GM12878 (cell line): ENCODE measurements at regions not wholly inside any gene's neighbourhood (a gene's known extent, or its start where the extent isn't known, plus 50 kb on each side); places are given as distances from the start of the nearest gene placed in this dataset.
A peak's percentile ranks its signal among the peaks of the same experiment; 100 is the strongest.

Source experiments
- ATAC-seq: fragments of 200-7000 bp; cut with Tn5 transposase; 3 replicates; pipeline ENCODE4 v1.9.1; 2020; ENCODE audit warnings: mild to moderate bottlenecking, moderate library complexity
- BruUV-seq: library from RNA; stranded (reverse); fragments of 400-500 nt; replicated peaks from 2 replicates; lab custom pipeline; 2021; lab: Mats Ljungman, UMichigan
- CTCF ChIA-PET: fragments of 300-600 bp; sonication (Branson Sonifier 250); formaldehyde crosslinking; extraction: SDS; loops from one replicate; lab custom pipeline; 2021; ENCODE audit warnings: inconsistent platforms; lab: Yijun Ruan, JAX
- POLR2A ChIA-PET: fragments of 350-600 bp; formaldehyde crosslinking; extraction: SDS; loops from one replicate; lab custom pipeline; 2021; ENCODE audit warnings: inconsistent platforms; lab: Charles Lee
- RAD21 ChIA-PET: fragments of 300-600 bp; sonication (Branson Sonifier 250); formaldehyde crosslinking; loops from one replicate; lab custom pipeline; 2023; ENCODE audit warnings: antibody characterized with exemption; ENCODE audit not compliant: unreplicated experiment; lab: Charles Lee
- SMC1A ChIA-PET: fragments of 300-600 bp; sonication (Branson Sonifier 250); formaldehyde crosslinking; loops from one replicate; lab custom pipeline; 2023; ENCODE audit not compliant: unreplicated experiment, uncharacterized antibody; lab: Charles Lee
- DNase-seq: peaks from one replicate; pipeline ENCODE4 v3.0.0-alpha.2; 2011; ENCODE audit warnings: low read depth, low spot score
- FAIRE-seq: peaks from 3 replicates; lab custom pipeline; 2011; peaks lifted over from hg19 to GRCh38; lab: Jason Lieb, UNC
- H2AFZ ChIP-seq: 2 replicates; pipeline ENCODE4 v1.6.0; 2011; ENCODE audit warnings: low read depth, low read length, control low read depth; ENCODE audit not compliant: control insufficient read depth
- H3K27ac ChIP-seq: 2 replicates; pipeline ENCODE4 v1.5.1; 2011; ENCODE audit warnings: control low read depth; ENCODE audit not compliant: control insufficient read depth, insufficient read depth
- H3K27me3 ChIP-seq, 2 experiments: replicated peaks in 1 of 2; 2 replicates each; pipeline versions ENCODE4 v1.6.0 to v1.6.1; 2011; ENCODE audit warnings: low read length in 1 of 2; ENCODE audit not compliant: control insufficient read depth in 2 of 2, insufficient read depth in 2 of 2
- H3K36me3 ChIP-seq, 2 experiments: 2 replicates each; pipeline ENCODE4 v1.5.1; 2011; ENCODE audit warnings: low read length in 1 of 2; ENCODE audit not compliant: control insufficient read depth in 2 of 2, insufficient read depth in 2 of 2
- H3K4me1 ChIP-seq: 2 replicates; pipeline ENCODE4 v1.6.1; 2011; ENCODE audit warnings: mild to moderate bottlenecking, low read length, moderate library complexity, mixed read lengths; ENCODE audit not compliant: control insufficient read depth, insufficient read depth
- H3K4me2 ChIP-seq: 2 replicates; pipeline ENCODE4 v1.6.0; 2011; ENCODE audit warnings: control low read depth; ENCODE audit not compliant: control insufficient read depth, insufficient read depth
- H3K4me3 ChIP-seq: fragments of 200-600 bp; sonication (generic); 2 replicates; pipeline ENCODE4 v1.5.1; 2016
- H3K79me2 ChIP-seq: 2 replicates; pipeline ENCODE4 v1.6.0; 2011; ENCODE audit warnings: low read length; ENCODE audit not compliant: control insufficient read depth, insufficient read depth
- H3K9ac ChIP-seq: 2 replicates; pipeline ENCODE4 v1.8.0; 2011; ENCODE audit warnings: low read length, control low read depth, mixed read lengths; ENCODE audit not compliant: control insufficient read depth, insufficient read depth
- H3K9me3 ChIP-seq: replicated peaks from 3 replicates; pipeline ENCODE4 v1.5.1; 2011; ENCODE audit warnings: mild to moderate bottlenecking, low read length; ENCODE audit not compliant: control insufficient read depth, insufficient read depth
- H4K20me1 ChIP-seq: 2 replicates; pipeline ENCODE4 v1.6.0; 2011; ENCODE audit not compliant: control insufficient read depth, insufficient read depth
- ATF2 ChIP-seq: IDR thresholded peaks from 2 replicates; pipeline ENCODE4 v1.6.1; 2012; ENCODE audit warnings: low read length, inconsistent platforms
- CUX1 ChIP-seq: IDR thresholded peaks from 2 replicates; pipeline ENCODE4 v1.6.1; 2012; ENCODE audit warnings: improper control_type of control experiment, low read depth, low read length; ENCODE audit not compliant: insufficient replicate concordance
- JUNB ChIP-seq: IDR thresholded peaks from 2 replicates; pipeline ENCODE4 v1.6.1; 2016; ENCODE audit warnings: antibody characterized with exemption, mild to moderate bottlenecking
- MEF2A ChIP-seq: IDR thresholded peaks from 2 replicates; pipeline ENCODE4 v1.6.1; 2011; ENCODE audit warnings: low read depth, mild to moderate bottlenecking, low read length, moderate library complexity; ENCODE audit not compliant: insufficient read depth
- NBN ChIP-seq: fragments of 450-650 bp; IDR thresholded peaks from 2 replicates; pipeline ENCODE4 v1.6.1; 2016
- RUNX3 ChIP-seq: IDR thresholded peaks from 2 replicates; pipeline ENCODE4 v1.6.1; 2012; ENCODE audit warnings: low read length, inconsistent platforms
- ZNF384 ChIP-seq: IDR thresholded peaks from 2 replicates; pipeline ENCODE4 v1.6.1; 2012; ENCODE audit warnings: low read depth, mild to moderate bottlenecking, low read length, improper control_type of control experiment, borderline replicate concordance
- WGBS: methylation state at CpG from one replicate; pipeline ENCODE4 v1.1.6; 2016; ENCODE audit warnings: low lambda C conversion rate; ENCODE audit not compliant: insufficient replicate concordance, insufficient coverage; ENCODE audit errors: missing lambda C conversion rate; 5-methylcytosine and 5-hydroxymethylcytosine counted together
- in situ Hi-C: fragments of 300-500 bp; cut with MboI; formaldehyde crosslinking; loops from 9 replicates; pipeline ENCODE4 v1.14.3; 2018; ENCODE audit warnings: mixed read lengths
- intact Hi-C: fragments of 100-400 bp; cut with micrococcal nuclease; formaldehyde crosslinking; loops from one replicate; pipeline ENCODE4 v1.14.2; 2022; ENCODE audit not compliant: unreplicated experiment

GRCh38 chr10:30747633-30748032, 118.1 kb upstream of the LYZL2 start (continued):
- TF ChIP-seq CUX1 (no peak), JUNB (peak; percentile 76), MEF2A (0 out of 2 replicates have a peak, but pooled peaks have one; percentile 18), ATF2 (peak; percentile 46; the same call in 1 of the 2 replicates), NBN (no peak)
- TF ChIP-seq, all 136 proteins: peak for 13

GRCh38 chr10:30745953-30746352, 116.4 kb upstream of the LYZL2 start:
- RAD21 ChIA-PET, result interaction anchor here (1.1 kb wide), 1 partner anchor 75 kb away, joined by 3 read pairs; no protein-coding TSS in a partner anchor
- POLR2A ChIA-PET, result interaction anchor here (0.5 kb wide), 1 partner anchor 413 kb away, joined by 10 read pairs; no protein-coding TSS in a partner anchor
- intact Hi-C loops, result no loop called here

More at GRCh38 chr10:30745953-30746352, 116.4 kb upstream of the LYZL2 start:
- Histone ChIP-seq H2AFZ (no peak overlapping the region; the same call in 1 of the 2 replicates), H3K27me3 (no peaks in the 10 kb centered on the region), H3K4me3 (no peak overlapping the region), H3K27ac (no peak overlapping the region; the same call in 1 of the 2 replicates), H3K9ac (no peak overlapping the region), H3K79me2 (no peaks in the 10 kb centered on the region)
- FAIRE-seq (no peak), DNase-seq (no peak), ATAC-seq (no peak)
- in situ Hi-C loops, result no loop called here
- SMC1A ChIA-PET, result interaction anchor here (4.3 kb wide), 1 partner anchor 15 kb away, joined by 20 read pairs; no protein-coding TSS in a partner anchor
- TF ChIP-seq ZNF384 (no peak), RUNX3 (peak; percentile 28; the same call in 1 of the 2 replicates)
- TF ChIP-seq, all 136 proteins: peak for 1
- no peak overlapping the region for H3K4me2 ChIP-seq
- H3K9me3 ChIP-seq, result no peaks in the 10 kb centered on the region
- WGBS, result 43% methylated on average over 5 of the region's 5 CpGs
- H3K36me3 ChIP-seq, result no peaks in the 10 kb centered on the region
- CTCF ChIA-PET, result interaction anchor here (0.6 to 1.5 kb wide), 5 partner anchors 9 to 1063 kb away, joined by 3 to 4 read pairs (median 4); no protein-coding TSS in a partner anchor
- peaks cover 39% of the 10 kb centered on the region for H3K4me1 ChIP-seq
- H4K20me1 ChIP-seq, result no peaks in the 10 kb centered on the region
- no TSS peak for BruUV-seq
